OCI-LY3 (cell line): ENCODE measurements at regions not wholly inside any gene's neighbourhood (a gene's known extent, or its start where the extent isn't known, plus 50 kb on each side); places are given as distances from the start of the nearest gene placed in this dataset.

Source experiments
- H2AFZ ChIP-seq: fragments of 200-600, 300-600 bp; shearing (Covaris generic); 2 replicates; pipeline ENCODE4 v1.6.0; 2014; ENCODE audit warnings: antibody characterized with exemption, low read depth, low read length
- H3K27ac ChIP-seq: fragments of 200-600, 300-600 bp; sonication (generic); 2 replicates; pipeline ENCODE4 v1.5.1; 2014; ENCODE audit warnings: mild to moderate bottlenecking, low read length, moderate library complexity, mixed read lengths
- H3K27me3 ChIP-seq: fragments of 200-600, 300-600 bp; sonication (generic); 2 replicates; pipeline ENCODE4 v1.6.1; 2014; ENCODE audit warnings: low read depth, low read length, mixed read lengths
- H3K36me3 ChIP-seq: fragments of 200-600, 300-600 bp; sonication (generic); replicated peaks from 2 replicates; pipeline ENCODE3; 2014; ENCODE audit warnings: low read depth, low read length, mixed read lengths
- H3K4me1 ChIP-seq: fragments of 300-600, 200-600 bp; sonication (generic); 2 replicates; pipeline ENCODE4 v1.6.1; 2014; ENCODE audit warnings: low read length, mixed read lengths
- H3K4me2 ChIP-seq: fragments of 200-600, 300-600 bp; sonication (generic); 2 replicates; pipeline ENCODE4 v1.6.1; 2014; ENCODE audit warnings: low read length, mixed read lengths
- H3K4me3 ChIP-seq: fragments of 300-600, 200-600 bp; sonication (generic); 2 replicates; pipeline ENCODE4 v1.5.1; 2014; ENCODE audit warnings: antibody characterized with exemption, mild to moderate bottlenecking, low read length, moderate library complexity
- H3K79me2 ChIP-seq: fragments of 300-600, 200-600 bp; shearing (Covaris generic); 2 replicates; pipeline ENCODE4 v1.6.1; 2014; ENCODE audit warnings: mild to moderate bottlenecking, low read length, mixed read lengths
- H3K9ac ChIP-seq: fragments of 300-600, 200-600 bp; shearing (Covaris generic); 2 replicates; pipeline ENCODE4 v1.6.0; 2014; ENCODE audit warnings: mild to moderate bottlenecking, low read length, moderate library complexity
- H3K9me3 ChIP-seq: fragments of 200-600, 300-600 bp; shearing (Covaris generic); 2 replicates; pipeline ENCODE4 v1.6.1; 2014; ENCODE audit warnings: low read length, mixed read lengths; ENCODE audit not compliant: insufficient read depth
- H4K20me1 ChIP-seq: fragments of 200-600, 300-600 bp; sonication (generic); 2 replicates; pipeline ENCODE4 v1.6.1; 2016; ENCODE audit warnings: low read length, mixed read lengths; ENCODE audit not compliant: insufficient read depth
- EZH2phosphoT487 ChIP-seq: fragments of 200-600 bp; shearing (Covaris generic); IDR thresholded peaks from 2 replicates; pipeline ENCODE4 v1.6.1; 2018; ENCODE audit warnings: antibody characterized with exemption, mixed run types, low read depth
- TF ChIP-seq, protein P1 (sequence below): fragments of 200-600, 300-600 bp; sonication (generic); IDR thresholded peaks from 2 replicates; pipeline ENCODE4 v1.5.1; 2014; ENCODE audit warnings: antibody characterized with exemption, low read length, low read depth

DNA sequence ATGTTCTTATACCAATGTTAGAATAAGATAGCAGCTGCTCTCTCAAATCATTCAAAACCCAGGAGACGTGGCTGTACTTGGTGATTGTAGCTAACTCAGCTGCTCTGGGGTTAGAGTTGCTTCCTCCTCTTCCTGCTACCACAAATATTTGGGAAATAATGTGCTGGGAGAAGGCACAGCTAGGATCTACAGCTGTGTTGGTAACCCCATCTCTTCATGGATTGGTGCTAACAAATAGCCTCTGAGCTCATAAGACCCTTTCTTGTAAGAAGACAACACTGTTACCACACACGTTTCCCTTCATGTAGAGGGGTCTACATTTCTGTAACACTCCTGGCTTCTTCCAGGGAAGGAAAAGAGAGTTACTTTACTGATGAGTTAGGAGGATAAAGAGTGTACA lies 911.0 kb upstream of the CITED2 start:
- H3K27me3 ChIP-seq = no peaks in the 10 kb centered on the region
- no peaks in the 10 kb centered on the region for H3K79me2 ChIP-seq
- H3K36me3 ChIP-seq = no peaks in the 10 kb centered on the region
- no peak overlapping the region for H3K4me2 ChIP-seq
- H2AFZ ChIP-seq = no peak overlapping the region
- H3K4me3 ChIP-seq = no peak overlapping the region
- H3K9ac ChIP-seq = no peak overlapping the region
- H3K27ac ChIP-seq = no peak overlapping the region
- no peaks in the 10 kb centered on the region for H3K9me3 ChIP-seq
- H3K4me1 ChIP-seq = no peaks in the 10 kb centered on the region
- TF ChIP-seq, protein P1, sequence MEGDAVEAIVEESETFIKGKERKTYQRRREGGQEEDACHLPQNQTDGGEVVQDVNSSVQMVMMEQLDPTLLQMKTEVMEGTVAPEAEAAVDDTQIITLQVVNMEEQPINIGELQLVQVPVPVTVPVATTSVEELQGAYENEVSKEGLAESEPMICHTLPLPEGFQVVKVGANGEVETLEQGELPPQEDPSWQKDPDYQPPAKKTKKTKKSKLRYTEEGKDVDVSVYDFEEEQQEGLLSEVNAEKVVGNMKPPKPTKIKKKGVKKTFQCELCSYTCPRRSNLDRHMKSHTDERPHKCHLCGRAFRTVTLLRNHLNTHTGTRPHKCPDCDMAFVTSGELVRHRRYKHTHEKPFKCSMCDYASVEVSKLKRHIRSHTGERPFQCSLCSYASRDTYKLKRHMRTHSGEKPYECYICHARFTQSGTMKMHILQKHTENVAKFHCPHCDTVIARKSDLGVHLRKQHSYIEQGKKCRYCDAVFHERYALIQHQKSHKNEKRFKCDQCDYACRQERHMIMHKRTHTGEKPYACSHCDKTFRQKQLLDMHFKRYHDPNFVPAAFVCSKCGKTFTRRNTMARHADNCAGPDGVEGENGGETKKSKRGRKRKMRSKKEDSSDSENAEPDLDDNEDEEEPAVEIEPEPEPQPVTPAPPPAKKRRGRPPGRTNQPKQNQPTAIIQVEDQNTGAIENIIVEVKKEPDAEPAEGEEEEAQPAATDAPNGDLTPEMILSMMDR = no peak
- TF ChIP-seq EZH2phosphoT487 = no peak
- H4K20me1 ChIP-seq = no peaks in the 10 kb centered on the region

DNA sequence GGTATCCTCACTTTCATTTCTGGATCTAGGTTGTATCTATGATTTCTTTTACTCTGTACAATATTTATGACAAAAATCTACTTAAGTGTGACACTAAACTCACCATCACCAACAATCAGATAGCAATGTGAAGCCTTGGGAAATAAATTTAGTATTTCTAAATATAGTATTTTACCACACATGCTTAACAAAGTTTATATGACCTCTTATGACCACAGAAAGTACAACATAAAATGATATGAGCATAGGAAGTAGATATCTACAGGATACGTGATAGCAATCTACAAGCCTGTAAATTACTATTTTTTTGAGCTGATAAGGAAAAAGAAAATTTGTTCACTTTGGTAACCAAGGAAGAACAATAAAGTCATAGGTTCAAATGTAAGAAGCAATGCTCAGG lies 910.4 kb upstream of the CITED2 start:
- no peaks in the 10 kb centered on the region for H3K36me3 ChIP-seq
- no peaks in the 10 kb centered on the region for H4K20me1 ChIP-seq
- H3K4me2 ChIP-seq = no peak overlapping the region
- no peak overlapping the region for H3K9ac ChIP-seq
- TF ChIP-seq, protein P1 = no peak
- no peak for TF ChIP-seq EZH2phosphoT487
- H3K27ac ChIP-seq = no peak overlapping the region
- H3K4me3 ChIP-seq = no peak overlapping the region
- H3K9me3 ChIP-seq = no peaks in the 10 kb centered on the region
- no peaks in the 10 kb centered on the region for H3K79me2 ChIP-seq
- no peak overlapping the region for H2AFZ ChIP-seq
- H3K27me3 ChIP-seq = no peaks in the 10 kb centered on the region
- H3K4me1 ChIP-seq = no peaks in the 10 kb centered on the region

DNA sequence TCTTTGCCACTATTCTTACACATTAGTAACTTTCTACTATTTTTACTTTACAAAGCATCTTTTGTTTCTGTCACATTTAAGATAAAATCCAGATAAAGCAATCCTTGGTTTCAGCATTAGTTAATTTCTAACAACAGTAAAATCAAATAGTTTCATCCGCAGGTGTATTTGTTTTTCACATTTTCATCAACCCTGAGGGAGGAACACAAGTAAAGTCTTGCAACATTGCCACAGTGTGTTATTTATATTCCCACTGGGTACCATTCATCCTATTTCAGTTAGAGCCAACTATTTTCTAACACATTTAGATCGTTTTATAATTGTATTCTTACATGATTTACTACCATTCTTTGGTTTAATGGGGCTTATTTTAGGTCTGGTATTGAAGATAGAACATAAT lies 908.7 kb upstream of the CITED2 start:
- TF ChIP-seq, protein P1 = no peak
- no peak for TF ChIP-seq EZH2phosphoT487
- no peaks in the 10 kb centered on the region for H3K79me2 ChIP-seq
- no peaks in the 10 kb centered on the region for H3K9me3 ChIP-seq
- no peak overlapping the region for H2AFZ ChIP-seq
- H3K27me3 ChIP-seq = no peaks in the 10 kb centered on the region
- no peak overlapping the region for H3K27ac ChIP-seq
- no peaks in the 10 kb centered on the region for H3K36me3 ChIP-seq
- no peaks in the 10 kb centered on the region for H3K4me1 ChIP-seq
- no peaks in the 10 kb centered on the region for H4K20me1 ChIP-seq
- no peak overlapping the region for H3K4me3 ChIP-seq
- H3K9ac ChIP-seq = no peak overlapping the region
- H3K4me2 ChIP-seq = no peak overlapping the region

DNA sequence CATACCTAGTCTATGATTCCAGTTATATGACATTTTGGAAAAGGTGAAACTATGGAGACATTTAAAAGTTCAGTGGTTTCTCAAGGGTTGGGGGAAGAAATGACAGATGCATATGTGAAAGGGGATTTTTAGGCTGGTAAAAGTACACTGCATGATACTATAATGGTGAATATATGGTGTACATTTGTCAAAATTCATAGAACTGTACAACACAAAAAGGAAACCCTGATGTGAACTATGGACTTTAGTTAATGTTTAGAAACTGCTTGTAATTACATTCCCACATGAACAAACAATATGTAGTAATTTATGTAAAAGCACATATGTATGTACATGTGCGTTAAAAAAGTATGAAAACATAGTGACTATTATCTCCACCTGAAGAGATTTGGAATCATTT lies 907.3 kb upstream of the CITED2 start:
- Histone ChIP-seq H3K4me2 (no peak overlapping the region), H3K27me3 (no peaks in the 10 kb centered on the region), H3K36me3 (no peaks in the 10 kb centered on the region), H3K4me3 (no peak overlapping the region), H3K9ac (no peak overlapping the region), H3K9me3 (no peaks in the 10 kb centered on the region), H3K79me2 (no peaks in the 10 kb centered on the region), H2AFZ (no peak overlapping the region), H4K20me1 (no peaks in the 10 kb centered on the region), H3K4me1 (no peaks in the 10 kb centered on the region), H3K27ac (no peak overlapping the region)
- TF ChIP-seq EZH2phosphoT487 = no peak
- TF ChIP-seq, protein P1 = no peak
